OCI-LY1 (cell line): ENCODE measurements at regions not wholly inside any gene's neighbourhood (a gene's known extent, or its start where the extent isn't known, plus 50 kb on each side); places are given as distances from the start of the nearest gene placed in this dataset.

Source experiments
- EZH2 ChIP-seq: fragments of 200-600 bp; sonication (generic), shearing (Covaris generic); IDR thresholded peaks from 2 replicates; pipeline ENCODE4 v1.8.0; 2017; ENCODE audit warnings: borderline replicate concordance, mixed run types, mild to moderate bottlenecking, antibody characterized with exemption, low read length, moderate library complexity, mixed read lengths
- TF ChIP-seq, protein P1 (sequence below): fragments of 200-600 bp; sonication (generic), shearing (Covaris generic); IDR thresholded peaks from 2 replicates; pipeline ENCODE4 v1.5.1; 2017; ENCODE audit warnings: mild to moderate bottlenecking, antibody characterized with exemption, low read length, moderate library complexity, mixed read lengths

DNA sequence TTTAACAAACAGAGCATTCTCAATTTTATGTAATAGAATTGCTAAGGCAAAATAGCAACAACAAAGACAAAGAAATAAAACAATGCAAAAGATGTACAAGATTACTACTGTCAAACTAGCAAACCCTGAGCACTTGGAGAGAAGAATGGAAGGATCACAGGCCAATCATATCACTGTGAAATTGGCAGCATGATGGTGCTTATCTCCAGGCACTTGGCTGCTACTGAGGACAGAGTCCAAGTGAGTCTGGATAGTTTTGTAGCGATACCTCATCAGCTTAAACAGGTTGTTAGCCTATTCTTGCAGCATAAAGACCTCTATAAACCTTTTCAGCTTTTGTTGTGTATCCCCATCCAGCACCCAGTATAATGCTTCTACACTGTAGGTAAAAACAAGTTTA, 117.7 kb downstream of the C4orf33 start:
- TF ChIP-seq, protein P1, sequence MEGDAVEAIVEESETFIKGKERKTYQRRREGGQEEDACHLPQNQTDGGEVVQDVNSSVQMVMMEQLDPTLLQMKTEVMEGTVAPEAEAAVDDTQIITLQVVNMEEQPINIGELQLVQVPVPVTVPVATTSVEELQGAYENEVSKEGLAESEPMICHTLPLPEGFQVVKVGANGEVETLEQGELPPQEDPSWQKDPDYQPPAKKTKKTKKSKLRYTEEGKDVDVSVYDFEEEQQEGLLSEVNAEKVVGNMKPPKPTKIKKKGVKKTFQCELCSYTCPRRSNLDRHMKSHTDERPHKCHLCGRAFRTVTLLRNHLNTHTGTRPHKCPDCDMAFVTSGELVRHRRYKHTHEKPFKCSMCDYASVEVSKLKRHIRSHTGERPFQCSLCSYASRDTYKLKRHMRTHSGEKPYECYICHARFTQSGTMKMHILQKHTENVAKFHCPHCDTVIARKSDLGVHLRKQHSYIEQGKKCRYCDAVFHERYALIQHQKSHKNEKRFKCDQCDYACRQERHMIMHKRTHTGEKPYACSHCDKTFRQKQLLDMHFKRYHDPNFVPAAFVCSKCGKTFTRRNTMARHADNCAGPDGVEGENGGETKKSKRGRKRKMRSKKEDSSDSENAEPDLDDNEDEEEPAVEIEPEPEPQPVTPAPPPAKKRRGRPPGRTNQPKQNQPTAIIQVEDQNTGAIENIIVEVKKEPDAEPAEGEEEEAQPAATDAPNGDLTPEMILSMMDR = no peak
- no peak for TF ChIP-seq EZH2
